Activated CD4-positive, alpha-beta T cell treated with anti-CD3 and anti-CD28 coated beads, Interleukin-2, Interleukin-4, amounts not matched to agents 100 ng/mL and 50 ng/mL, durations not matched to agents 16 hours and 8 hours (primary cell): ENCODE measurements at regions not wholly inside any gene's neighbourhood (a gene's known extent, or its start where the extent isn't known, plus 50 kb on each side); places are given as distances from the start of the nearest gene placed in this dataset.
"Not testable (repeated sequence)": the region's sequence is repeated elsewhere in the genome, so short reads cannot be mapped to it uniquely, and the experiment has no call there.

ENCODE experiments used
- DNase-seq: peaks from one replicate; pipeline ENCODE4 v3.0.0-alpha.2; 2020; ENCODE audit warnings: low spot score

- DNase-seq: not testable (repeated sequence)
These were observed 1065.1 kb downstream of the RPIA start for GRCh38 chr2:89756616-89757015.

GRCh38 chr2:89758332-89759026 lies 1067.0 kb downstream of the RPIA start:
- DNase-seq: not testable (repeated sequence)

DNA sequence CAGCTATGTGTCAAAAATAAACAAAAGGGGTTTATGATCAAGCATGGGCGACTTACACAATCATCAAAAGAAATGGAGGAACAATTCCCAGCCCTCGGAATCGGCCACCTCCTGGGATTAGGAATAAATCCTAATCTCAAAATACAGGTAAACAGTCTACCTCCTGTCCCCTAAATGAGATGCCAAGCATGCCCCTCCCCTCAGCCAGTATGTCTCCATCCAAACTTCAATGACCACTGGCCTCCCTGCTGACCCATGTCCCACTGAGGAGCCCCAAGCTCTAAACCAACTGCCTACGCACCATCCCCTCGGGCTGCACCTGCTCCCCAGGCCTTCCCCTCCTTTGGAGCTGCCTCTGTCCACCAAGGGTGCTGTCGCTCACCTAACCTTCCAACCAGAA lies 1069.3 kb downstream of the RPIA start:
- not testable (repeated sequence) for DNase-seq

GRCh38 chr2:89761171-89761570 lies 1069.7 kb downstream of the RPIA start:
- DNase-seq: not testable (repeated sequence)

GRCh38 chr2:89761863-89762262 lies 1070.4 kb downstream of the RPIA start:
- not testable (repeated sequence) for DNase-seq

GRCh38 chr2:89762461-89763253 lies 1071.2 kb downstream of the RPIA start:
- DNase-seq: not testable (repeated sequence)

- DNase-seq: no peak
These were observed 1071.7 kb downstream of the RPIA start for GRCh38 chr2:89763254-89763580.

GRCh38 chr2:89763581-89764485 lies 1072.4 kb downstream of the RPIA start:
- no peak for DNase-seq

DNA sequence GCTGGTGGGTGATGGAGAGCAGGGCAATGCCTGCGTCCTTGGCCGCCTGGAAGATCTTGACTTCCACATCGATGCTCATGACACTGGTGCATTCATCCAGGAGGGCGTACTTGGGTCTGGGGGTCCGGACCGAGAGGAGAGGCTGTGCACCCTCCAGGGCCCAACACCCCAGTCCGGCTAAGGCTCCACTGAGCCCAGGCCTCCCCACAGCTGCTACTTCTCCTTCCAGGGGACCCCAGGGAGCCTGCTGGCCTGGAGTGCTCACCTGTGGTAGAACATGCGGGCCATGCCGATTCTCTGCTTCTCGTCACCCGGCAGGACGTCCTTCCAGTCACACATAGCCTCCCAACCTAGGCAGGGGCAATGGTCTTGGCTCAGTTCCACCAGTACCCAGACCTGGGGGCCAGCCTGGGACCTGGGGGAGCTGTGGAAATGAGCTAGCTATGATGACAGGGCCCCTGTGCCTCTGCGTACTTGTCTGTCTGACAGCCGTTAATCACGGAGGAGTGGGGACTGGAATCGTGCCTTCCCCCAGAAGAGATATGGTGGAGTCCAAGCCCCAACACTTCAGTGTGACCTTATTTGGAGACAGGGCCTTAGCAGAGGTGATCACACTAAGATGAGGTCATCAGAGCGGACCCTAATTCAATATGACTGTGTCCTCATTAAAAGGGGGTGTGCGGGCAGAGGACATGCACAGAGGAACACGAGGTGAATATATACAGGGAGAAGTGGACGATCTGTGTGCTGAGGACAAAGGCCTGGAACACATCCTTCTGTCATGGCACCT lies 1073.3 kb downstream of the RPIA start:
- not testable (repeated sequence) for DNase-seq

GRCh38 chr2:89765361-89765718 lies 1073.9 kb downstream of the RPIA start:
- not testable (repeated sequence) for DNase-seq

DNA sequence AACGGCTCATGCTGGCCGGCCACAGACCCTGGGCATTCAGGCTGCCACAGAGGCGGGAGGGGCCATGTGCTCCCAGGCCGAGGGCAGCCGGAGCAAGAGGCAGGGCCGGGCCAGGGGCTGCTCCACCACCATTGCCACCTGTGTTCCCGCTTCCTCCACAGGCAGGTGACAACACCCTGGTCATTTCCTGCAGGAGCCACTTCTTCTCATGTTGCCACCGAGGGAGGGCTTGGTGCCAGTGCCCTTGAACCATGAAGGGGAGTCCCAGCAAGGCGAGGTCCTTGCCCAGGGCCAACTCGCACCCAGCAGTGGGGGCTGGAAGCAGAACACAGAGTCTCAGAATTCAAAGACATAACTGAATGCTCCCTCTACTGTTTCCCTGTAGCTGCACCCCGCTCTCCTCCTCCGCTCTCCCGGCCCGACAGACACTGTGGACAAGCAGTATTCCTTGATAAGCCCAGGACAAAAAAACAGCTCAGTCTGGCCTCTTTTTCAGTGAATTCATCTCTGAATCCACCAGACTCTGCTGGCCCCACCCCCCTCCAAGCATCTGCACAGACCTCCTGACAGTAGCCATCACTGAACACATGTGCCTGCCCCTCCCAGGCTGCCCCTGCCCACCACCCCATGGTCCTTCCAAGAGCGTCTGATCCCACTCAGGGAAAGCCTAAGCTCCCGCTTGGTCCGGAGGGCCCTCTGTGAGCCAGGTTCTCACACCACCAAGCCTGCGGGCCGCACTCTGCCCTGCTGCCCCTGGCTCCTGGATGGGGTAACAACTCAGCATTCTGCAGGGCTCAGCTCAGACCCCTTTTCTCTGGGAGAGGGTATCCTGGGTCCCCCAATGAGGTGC lies 1074.9 kb downstream of the RPIA start:
- DNase-seq: not testable (repeated sequence)

GRCh38 chr2:89767058-89767457 lies 1075.6 kb downstream of the RPIA start:
- DNase-seq: not testable (repeated sequence)

- DNase-seq: no peak
These were observed 1076.3 kb downstream of the RPIA start for GRCh38 chr2:89767572-89768435.

GRCh38 chr2:89775885-89776284 lies 1084.4 kb downstream of the RPIA start:
- DNase-seq: no peak

GRCh38 chr2:89780318-89780717 lies 1088.8 kb downstream of the RPIA start:
- no peak for DNase-seq

GRCh38 chr2:89781962-89782361 lies 1090.5 kb downstream of the RPIA start:
- DNase-seq: no peak

DNA sequence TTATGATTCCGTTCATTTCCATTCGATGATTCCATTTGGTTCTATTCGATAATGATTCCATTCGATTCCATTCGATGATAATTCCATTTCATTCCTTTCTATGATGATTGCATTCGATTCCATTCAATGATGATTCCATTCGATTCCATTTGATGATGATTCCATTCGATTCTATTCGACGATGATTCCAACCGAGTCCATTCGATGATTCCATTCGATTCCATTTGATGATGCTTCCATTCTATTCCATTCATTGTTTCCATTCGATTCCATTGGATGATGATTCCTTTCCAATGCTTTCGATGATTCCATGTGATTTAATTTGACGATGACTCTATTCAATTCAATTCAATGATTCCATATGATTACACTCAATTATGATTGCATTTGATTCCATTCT lies 1093.5 kb downstream of the RPIA start:
- no peak for DNase-seq

DNA sequence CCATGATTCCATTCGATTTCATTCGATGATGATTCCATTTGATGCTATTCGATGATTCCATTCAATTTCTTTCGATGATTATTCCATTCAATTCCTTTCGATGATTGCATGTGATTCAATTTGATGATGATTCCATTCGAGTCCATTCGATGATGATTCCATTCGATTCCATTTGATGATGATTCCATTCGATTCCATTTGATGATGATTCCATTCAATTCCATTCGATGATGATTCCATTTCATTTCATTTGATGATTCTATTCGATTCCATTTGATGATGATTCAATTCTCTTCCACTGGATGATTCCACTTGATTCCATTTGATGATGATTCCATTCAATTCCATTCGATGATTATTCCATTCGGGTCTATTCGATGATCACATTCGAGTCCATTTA lies 1094.1 kb downstream of the RPIA start:
- DNase-seq: not testable (repeated sequence)

DNA sequence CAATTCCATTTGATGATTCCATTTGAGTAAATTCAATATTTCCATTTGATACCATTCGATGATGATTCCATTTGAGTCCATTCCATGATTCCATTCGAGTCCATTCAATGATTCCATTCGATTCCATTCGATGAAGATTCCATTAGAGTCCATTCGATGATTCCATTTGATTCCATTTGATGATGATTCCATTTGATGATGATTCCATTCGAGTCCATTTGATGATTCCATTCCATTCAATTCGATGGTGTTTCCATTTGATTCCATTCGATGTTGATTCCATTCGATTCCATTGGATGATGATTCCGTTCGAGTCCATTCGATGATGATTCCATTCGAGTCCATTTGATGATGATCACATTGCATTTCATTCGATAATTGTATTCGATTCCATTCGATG lies 1095.2 kb downstream of the RPIA start:
- DNase-seq: not testable (repeated sequence)

DNA sequence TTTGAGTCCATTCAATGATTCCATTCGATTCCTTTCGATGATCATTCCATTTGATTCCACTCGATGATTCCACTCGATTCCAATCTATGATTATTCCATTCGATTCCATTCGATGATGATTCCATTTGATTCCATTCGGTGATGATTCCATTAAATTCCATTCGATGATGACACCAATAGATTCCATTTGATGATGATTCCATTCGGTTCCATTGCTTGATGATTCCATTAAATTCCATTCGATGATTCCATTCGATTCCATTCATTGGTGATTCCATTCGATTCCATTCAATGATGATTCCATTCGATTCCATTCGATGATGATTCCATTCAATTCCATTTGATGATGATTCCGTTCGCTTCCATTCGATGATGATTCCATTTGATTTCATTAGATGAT lies 1104.1 kb downstream of the RPIA start:
- DNase-seq: not testable (repeated sequence)
